Osteocyte (in vitro differentiated cells): ENCODE measurements at regions not wholly inside any gene's neighbourhood (a gene's known extent, or its start where the extent isn't known, plus 50 kb on each side); places are given as distances from the start of the nearest gene placed in this dataset.
"Not testable (repeated sequence)": the region's sequence is repeated elsewhere in the genome, so short reads cannot be mapped to it uniquely, and the experiment has no call there.

Experiments used
- DNase-seq: peaks from one replicate; pipeline ENCODE4 v3.0.0; 2021; ENCODE audit warnings: mixed read lengths; ENCODE audit not compliant: unreplicated experiment; ENCODE audit errors: extremely low spot score
- H3K27ac Mint-ChIP-seq: one replicate; pipeline ENCODE4 v1.8.0; 2021; ENCODE audit warnings: mild to moderate bottlenecking, mixed read lengths; ENCODE audit not compliant: unreplicated experiment
- H3K27me3 Mint-ChIP-seq: one replicate; pipeline ENCODE4 v1.8.0; 2021; ENCODE audit warnings: mixed read lengths; ENCODE audit not compliant: unreplicated experiment
- H3K36me3 Mint-ChIP-seq: one replicate; pipeline ENCODE4 v1.8.0; 2021; ENCODE audit warnings: mixed read lengths; ENCODE audit not compliant: unreplicated experiment
- H3K4me1 Mint-ChIP-seq: one replicate; pipeline ENCODE4 v1.8.0; 2021; ENCODE audit warnings: mixed read lengths; ENCODE audit not compliant: unreplicated experiment
- H3K4me3 Mint-ChIP-seq: one replicate; pipeline ENCODE4 v1.8.0; 2021; ENCODE audit warnings: mild to moderate bottlenecking, moderate library complexity, mixed read lengths; ENCODE audit not compliant: unreplicated experiment
- H3K9me3 Mint-ChIP-seq: one replicate; pipeline ENCODE4 v1.8.0; 2021; ENCODE audit warnings: mixed read lengths; ENCODE audit not compliant: unreplicated experiment
- CTCF ChIP-seq: fragments of 200-600 bp; sonication (generic); IDR thresholded peaks from 2 replicates; pipeline ENCODE4 v1.5.0; 2021; ENCODE audit warnings: antibody characterized with exemption, mild to moderate bottlenecking, moderate library complexity

GRCh38 chr1:857926-858648 lies 65.6 kb upstream of the SAMD11 start:
- TF ChIP-seq CTCF: peak; percentile 25
- H3K4me1 Mint-ChIP-seq, H3K27ac Mint-ChIP-seq, H3K36me3 Mint-ChIP-seq, H3K9me3 Mint-ChIP-seq, H3K4me3 Mint-ChIP-seq, DNase-seq: not testable (repeated sequence)
- peaks cover 26% of the 10 kb centered on the region for H3K27me3 Mint-ChIP-seq

- not testable (repeated sequence) for H3K36me3 Mint-ChIP-seq, H3K9me3 Mint-ChIP-seq, H3K4me3 Mint-ChIP-seq, DNase-seq, H3K27ac Mint-ChIP-seq, H3K4me1 Mint-ChIP-seq
- H3K27me3 Mint-ChIP-seq: peaks cover 30% of the 10 kb centered on the region
Observed at GRCh38 chr1:858649-859041, 65.1 kb upstream of the SAMD11 start.

GRCh38 chr1:860941-861340 lies 62.8 kb upstream of the SAMD11 start:
- H3K27ac Mint-ChIP-seq, H3K4me1 Mint-ChIP-seq, H3K36me3 Mint-ChIP-seq, H3K4me3 Mint-ChIP-seq, H3K9me3 Mint-ChIP-seq, DNase-seq: not testable (repeated sequence)
- H3K27me3 Mint-ChIP-seq: peaks cover 43% of the 10 kb centered on the region

- Mint-ChIP-seq H3K4me3 (no peak overlapping the region), H3K4me1 (no peaks in the 10 kb centered on the region), H3K9me3 (no peaks in the 10 kb centered on the region), H3K36me3 (no peaks in the 10 kb centered on the region), H3K27me3 (peaks cover 46% of the 10 kb centered on the region), H3K27ac (no peak overlapping the region)
- DNase-seq: no peak
- no peak for TF ChIP-seq CTCF
Observed at GRCh38 chr1:861714-862113, 62.0 kb upstream of the SAMD11 start.

- not testable (repeated sequence) for DNase-seq, H3K9me3 Mint-ChIP-seq, H3K4me3 Mint-ChIP-seq, H3K4me1 Mint-ChIP-seq, H3K27ac Mint-ChIP-seq, H3K36me3 Mint-ChIP-seq
- H3K27me3 Mint-ChIP-seq: peaks cover 54% of the 10 kb centered on the region
Observed at GRCh38 chr1:862601-863000, 61.1 kb upstream of the SAMD11 start.

GRCh38 chr1:865633-866032 lies 58.1 kb upstream of the SAMD11 start:
- not testable (repeated sequence) for H3K27ac Mint-ChIP-seq, H3K9me3 Mint-ChIP-seq, DNase-seq, H3K4me3 Mint-ChIP-seq, H3K4me1 Mint-ChIP-seq, H3K36me3 Mint-ChIP-seq
- H3K27me3 Mint-ChIP-seq: peaks cover 58% of the 10 kb centered on the region

- no peak for TF ChIP-seq CTCF
- no peak overlapping the region for H3K4me3 Mint-ChIP-seq
- H3K4me1 Mint-ChIP-seq: peaks cover 7% of the 10 kb centered on the region
- no peaks in the 10 kb centered on the region for H3K9me3 Mint-ChIP-seq
- H3K27me3 Mint-ChIP-seq: peaks cover 58% of the 10 kb centered on the region
- H3K27ac Mint-ChIP-seq: no peak overlapping the region
- H3K36me3 Mint-ChIP-seq: no peaks in the 10 kb centered on the region
- DNase-seq: no peak
Observed at GRCh38 chr1:866095-866494, 57.6 kb upstream of the SAMD11 start.

- DNase-seq, H3K4me1 Mint-ChIP-seq, H3K36me3 Mint-ChIP-seq, H3K4me3 Mint-ChIP-seq, H3K27ac Mint-ChIP-seq, H3K9me3 Mint-ChIP-seq: not testable (repeated sequence)
- peaks cover 61% of the 10 kb centered on the region for H3K27me3 Mint-ChIP-seq
Observed at GRCh38 chr1:866631-867299, 57.0 kb upstream of the SAMD11 start.

GRCh38 chr1:867550-867949 lies 56.2 kb upstream of the SAMD11 start:
- H3K9me3 Mint-ChIP-seq, H3K27ac Mint-ChIP-seq, DNase-seq, H3K4me3 Mint-ChIP-seq, H3K36me3 Mint-ChIP-seq, H3K4me1 Mint-ChIP-seq: not testable (repeated sequence)
- H3K27me3 Mint-ChIP-seq: peaks cover 56% of the 10 kb centered on the region
